ENCODE measurements at regions not wholly inside any gene's neighbourhood (a gene's known extent, or its start where the extent isn't known, plus 50 kb on each side); places are given as distances from the start of the nearest gene placed in this dataset.
"Not testable (repeated sequence)": the region's sequence is repeated elsewhere in the genome, so short reads cannot be mapped to it uniquely, and the experiment has no call there.

DNA sequence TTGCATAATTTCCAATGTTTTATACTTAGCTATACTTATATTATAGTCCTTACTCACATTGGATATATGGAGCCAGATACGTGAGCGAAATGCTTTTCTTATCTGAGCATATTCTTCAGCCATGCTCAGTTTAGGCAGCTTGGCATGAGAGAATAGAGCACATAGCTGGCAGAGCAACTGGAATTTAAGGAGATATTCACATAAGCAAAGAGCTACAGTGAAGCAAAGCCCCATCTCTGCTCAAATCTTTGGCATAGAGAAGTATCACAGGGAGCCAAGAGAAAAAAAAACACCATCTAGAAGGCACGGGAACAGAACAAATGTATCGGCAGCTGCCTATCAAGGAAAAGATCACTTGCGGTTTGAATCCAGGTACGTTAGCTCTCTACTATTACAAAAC is 734.2 kb upstream of the KIF2B start:
- DNase-seq = no peak

DNA sequence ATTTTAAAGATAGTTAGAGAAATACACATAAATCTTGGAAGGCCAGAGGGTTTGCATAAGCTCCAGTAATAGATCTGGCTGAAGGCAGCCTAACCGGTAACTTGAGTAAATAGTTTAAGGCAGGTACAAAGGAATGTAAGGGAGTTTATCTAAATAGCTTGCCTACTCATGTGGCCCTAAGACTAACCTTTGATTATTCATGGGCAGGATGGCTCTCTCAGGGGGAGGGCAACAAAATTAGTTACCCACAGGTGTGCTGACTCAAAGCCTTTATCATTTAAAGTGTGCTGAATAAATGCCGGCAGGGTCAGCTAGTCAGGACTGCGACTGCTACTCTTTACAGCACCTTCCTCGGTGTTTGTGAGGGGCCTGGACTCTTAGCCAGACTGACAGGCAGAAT is 761.3 kb upstream of the KIF2B start:
- no peak for DNase-seq

DNA sequence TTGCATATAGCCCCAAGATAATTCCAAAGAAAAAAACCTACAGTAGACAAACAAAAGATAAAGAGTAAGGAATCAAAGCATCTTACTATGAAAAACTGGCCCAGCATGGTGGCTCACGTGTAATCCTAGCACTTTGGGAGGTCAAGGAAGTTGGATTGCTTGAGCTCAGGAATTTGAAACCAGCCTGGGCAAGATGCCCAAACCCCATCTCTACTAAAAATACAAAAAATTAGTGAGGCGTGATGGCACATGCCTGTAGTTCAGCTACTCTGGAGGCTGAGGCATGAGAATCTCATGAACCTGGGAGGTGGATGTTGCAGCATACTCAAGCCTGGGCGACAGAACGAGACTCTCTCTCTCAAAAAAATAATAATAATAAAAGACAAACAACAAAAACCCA is 764.7 kb upstream of the KIF2B start:
- no peak for DNase-seq

DNA sequence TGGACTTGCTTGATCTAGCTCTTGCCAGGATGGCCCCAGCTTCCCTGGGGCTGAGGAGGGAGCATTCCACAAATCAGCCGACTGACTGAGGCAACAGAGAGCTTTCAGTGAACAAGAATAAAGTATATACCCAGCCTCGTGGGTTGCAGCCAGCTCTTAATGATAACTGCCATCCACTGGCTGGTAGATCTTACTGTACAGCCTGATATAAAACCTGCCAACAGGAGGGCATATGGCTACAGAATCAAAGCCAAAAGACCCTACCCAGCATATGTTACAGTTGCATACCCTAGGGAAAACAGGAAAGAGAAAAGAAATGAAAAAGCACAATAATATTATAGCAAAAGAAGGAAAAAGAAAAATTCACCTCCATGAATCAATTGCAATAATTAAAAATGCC is 775.9 kb upstream of the KIF2B start:
- no peak for DNase-seq

DNA sequence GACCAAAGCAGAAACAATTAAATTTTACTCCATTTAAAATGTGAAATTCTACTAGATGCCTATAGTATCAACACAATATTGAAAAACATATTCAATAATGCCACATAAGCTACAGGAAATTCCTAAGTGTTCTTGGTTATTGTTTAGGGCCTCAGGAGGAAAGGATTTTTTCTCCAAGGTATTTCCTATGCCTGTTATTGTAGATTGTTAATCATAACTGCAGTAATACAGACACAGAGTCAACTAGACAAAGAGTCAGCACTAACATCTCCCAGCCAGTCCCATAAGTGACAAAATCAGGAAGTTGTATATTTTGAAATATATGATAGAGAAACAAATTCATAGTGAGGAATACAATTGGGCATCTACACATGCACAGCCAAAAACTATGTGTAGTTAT is 782.7 kb upstream of the KIF2B start:
- DNase-seq = no peak

DNA sequence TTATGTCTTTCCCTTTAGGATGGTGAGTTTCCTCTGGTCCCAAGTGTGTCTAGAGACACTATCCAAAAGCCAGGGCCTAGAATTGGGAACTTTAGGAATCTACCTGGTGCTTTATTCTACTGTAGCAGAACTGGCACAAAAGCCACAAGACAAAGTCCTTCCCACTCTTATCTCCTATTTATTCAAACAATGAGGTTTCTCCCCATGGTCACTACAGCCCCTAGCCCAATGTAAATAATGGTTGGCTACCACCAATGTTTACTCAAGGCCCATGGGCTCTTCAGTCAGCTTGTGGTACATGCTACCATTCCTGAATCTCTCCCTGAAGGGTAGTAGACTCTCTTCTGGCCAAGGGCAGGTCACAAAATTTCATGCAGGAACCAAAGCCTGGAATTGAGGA is 789.4 kb upstream of the KIF2B start:
- DNase-seq = no peak

DNA sequence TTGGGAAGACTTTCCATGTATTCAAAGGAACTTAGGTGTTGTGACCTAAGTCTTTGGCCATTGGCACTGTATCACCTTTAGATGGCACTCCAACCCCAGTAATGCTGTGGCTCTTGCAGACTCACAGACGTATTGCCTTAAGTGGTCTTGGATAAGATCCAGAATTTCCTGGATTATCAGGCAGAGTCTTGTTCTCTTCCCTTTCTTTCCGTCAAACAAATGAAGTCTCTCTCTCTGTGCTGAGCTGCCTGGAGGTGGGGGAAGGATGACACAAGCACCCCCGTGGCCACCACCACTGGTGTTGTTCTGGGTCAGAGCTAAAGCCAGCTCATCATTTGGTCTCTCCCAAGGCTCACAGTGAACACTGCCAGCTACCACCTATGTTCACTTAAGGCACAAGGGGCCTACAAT is 789.9 kb upstream of the KIF2B start:
- no peak for DNase-seq

DNA sequence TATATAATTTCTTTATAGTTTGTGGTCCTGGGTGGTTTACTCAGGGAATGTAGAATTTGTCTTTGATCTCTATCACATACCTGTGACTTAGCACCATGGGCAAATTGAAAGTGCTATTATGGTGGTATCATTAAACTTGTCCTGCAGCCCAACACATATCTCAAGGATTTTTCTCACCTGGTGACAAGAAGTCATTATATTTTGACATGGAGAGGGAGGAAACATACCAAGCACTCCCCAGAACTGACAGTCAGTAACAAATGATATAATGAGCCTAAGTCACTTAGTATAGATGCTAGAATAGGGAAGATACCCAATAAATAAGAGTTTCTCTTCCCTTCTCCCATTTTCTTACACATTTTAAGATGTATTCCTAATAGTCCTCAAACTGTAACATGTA is 805.5 kb upstream of the KIF2B start:
- DNase-seq = no peak

DNA sequence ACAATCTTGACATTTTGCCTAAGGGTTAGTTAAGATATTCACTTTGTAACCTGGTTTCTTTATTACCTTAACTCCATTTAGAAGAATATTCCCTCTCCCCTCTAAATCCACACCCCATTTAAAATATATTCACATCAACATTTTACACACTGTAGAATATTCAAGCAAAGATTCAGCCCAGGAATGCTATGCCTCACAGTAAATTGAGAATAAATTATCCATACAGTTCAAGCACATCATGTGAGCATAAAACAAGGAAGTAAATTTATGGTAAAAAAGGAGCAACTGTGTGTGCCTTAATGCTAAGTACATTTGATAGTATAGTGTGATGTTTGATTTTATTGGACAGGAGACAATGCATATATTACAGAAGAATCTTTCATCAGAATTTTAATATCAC is 806.6 kb upstream of the KIF2B start:
- no peak for DNase-seq

DNA sequence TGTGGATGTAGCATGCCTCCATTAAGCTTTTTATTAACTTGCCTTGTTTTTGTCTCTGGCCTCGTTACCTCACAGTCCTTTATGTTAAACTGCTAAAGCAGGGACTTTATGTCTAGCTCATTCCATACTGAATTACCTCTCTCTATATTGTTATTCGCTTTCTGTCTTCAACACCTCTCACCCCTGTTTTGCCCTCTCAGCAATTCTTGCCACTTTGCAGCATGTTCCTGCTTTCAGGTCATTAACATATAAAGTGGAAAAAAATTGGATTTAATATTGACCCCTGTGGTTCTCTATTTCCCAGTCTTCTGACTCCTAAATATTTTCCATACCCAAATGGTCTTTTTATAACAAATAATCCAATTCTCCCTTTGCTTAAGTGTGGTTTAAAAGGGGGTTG is 810.4 kb upstream of the KIF2B start:
- DNase-seq = no peak

DNA sequence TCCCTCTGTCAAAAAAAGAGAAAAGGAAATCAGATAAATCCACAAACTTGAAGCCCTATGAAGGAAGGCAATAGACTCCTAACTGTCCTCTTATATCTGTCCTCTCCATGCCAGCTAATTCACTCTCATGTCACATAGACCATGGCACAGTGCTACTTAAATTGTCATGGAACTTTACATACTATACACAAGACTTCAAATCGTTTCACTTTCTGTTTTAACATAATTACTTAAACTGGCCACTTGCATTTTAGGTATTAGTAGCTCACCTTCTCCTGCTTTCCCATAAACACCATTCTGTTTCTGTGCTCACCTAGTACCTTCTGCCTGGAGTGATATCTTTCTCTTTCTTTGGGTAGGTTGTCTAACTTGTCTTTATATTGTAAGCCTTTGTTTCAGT is 816.7 kb upstream of the KIF2B start:
- DNase-seq = no peak

DNA sequence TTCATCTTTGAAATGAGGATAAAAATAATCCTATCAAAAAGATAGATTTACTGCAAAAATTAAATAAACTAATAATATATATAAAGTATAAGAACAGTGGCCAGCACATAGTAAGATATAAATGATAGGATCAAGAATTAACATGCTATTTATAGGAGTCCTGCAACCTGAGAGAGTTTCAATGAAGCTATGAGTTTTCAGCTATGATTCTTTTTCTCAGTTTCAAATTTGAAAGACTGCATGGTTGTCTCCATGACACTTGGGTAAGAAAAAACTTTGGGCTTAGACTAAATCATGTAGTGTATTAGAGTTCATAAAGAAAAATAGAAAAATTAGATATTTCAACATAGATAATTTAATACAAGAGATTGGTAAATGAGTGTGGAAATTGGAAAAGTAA is 817.8 kb upstream of the KIF2B start:
- no peak for DNase-seq

DNA sequence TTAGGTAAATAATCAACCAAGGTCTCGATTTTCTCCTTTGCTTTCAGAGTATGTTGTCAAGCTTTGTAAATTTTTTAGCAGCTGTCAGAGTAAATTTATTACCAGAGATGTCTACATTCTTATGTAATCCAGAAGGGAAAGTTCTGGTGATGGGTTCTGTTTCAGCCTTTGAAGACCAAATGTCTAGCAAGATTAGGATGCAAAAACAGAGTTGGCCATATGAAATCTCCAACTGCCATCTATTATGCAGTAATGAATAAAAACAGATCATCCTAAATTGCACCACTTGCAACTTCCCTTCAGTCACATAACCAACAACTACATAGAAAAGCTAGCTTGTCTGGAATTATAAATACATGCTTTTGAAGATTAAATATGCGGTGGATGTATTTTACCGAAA is 826.8 kb upstream of the KIF2B start:
- no peak for DNase-seq

DNA sequence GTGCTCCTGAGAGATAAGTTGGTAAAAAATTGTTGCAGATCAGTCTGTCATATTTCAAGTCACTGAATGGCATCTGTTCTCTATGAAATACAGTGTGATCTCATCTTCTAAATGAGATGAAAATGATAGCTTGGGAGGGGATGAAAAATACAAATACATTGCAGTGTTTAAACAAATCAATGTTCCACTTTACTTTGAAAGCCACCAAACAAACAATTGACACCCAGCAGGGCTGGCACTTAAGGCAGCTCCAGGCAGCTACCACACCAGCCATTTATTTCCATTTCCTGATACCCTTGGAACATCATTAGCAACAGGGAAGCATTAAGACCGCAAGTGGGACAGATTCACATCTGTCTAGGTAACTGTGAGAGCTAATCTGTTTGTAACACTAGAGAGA is 827.6 kb upstream of the KIF2B start:
- no peak for DNase-seq

DNA sequence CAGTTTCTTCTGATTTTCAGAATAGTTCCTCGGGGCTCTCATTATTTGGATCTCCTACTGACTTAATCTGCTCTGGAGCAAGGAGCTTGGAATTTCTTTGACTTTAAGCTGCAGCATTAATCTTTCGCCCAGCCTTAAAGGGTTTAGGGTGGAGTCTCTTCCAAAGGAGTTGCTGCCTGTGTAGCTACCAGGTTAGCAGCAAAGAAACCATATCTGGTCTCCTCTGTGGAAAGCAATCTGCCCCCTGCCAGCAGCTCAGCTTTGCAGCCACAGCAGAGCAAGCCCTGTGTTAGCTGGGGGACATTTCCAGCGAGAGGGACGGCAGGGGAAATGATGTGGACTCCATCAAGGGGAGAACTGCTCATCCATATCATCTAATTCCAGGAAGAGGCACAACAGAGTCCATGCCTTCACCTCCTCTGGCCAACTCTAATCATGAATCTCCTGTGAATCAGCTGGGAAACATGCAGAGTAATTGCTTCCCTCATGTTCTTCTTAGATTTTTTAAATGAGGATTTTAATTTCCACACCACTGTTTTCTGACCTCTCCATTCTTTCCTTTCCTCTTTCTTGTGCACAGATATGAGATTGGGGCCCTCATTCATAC is 827.6 kb upstream of the CA10 start:
- DNase-seq = no peak

DNA sequence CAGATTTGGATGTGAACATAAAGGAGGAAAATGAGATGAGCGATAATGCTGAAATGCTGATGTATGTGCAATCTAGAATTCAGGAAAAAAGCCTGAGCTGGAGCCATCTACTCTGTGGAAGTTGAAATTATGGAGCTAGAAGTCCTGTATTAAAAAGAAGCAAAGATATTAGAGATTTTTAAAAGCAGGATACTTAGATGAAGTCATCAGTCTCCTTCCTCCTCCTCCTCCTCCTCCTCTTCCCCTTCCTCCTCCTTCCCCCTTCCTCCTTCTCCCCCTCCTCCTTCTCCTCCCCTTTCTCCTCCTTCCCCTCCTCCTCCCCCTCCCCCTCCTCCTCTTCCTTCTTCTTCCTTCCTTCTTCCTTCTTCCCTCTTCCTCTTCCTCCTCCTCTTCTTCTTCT is 823.8 kb upstream of the CA10 start:
- DNase-seq = no peak

DNA sequence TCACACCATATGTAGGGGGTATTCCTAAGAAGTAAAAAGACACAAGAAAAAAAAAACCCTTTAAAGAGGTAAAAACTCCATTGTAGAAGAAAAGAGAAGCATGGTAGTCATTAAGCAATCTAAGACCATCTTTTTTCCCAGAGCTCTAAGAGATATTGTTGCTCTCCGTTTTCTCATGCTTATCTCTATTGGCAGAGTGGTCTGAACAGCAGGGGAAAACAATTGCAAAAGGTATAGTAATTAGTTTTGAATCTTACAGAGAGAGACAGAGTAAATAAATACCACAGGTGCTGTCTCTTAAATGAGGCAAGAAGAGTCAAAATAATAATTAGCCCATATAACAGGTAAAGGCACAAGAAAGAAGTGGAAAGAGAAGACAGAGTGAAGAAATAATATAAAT is 821.4 kb upstream of the CA10 start:
- no peak for DNase-seq

DNA sequence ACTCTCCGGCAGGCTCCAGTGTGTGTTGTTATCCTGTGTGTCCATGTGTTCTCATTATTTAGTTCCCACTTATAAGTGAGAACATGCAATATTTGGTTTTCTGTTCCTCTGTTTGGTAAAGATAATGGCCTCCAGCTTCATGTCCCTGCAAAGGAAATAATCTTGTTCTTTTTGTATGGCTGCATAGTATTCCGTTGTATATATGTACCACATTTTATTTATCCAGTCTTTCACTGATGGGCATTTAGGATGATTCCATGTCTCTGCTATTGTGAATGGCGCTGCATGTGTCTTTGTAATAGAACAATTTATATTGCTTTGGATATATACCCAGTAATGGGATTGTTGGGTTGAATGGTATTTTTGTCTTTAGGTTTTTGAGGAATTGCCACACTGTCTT is 807.3 kb upstream of the CA10 start:
- no peak for DNase-seq

DNA sequence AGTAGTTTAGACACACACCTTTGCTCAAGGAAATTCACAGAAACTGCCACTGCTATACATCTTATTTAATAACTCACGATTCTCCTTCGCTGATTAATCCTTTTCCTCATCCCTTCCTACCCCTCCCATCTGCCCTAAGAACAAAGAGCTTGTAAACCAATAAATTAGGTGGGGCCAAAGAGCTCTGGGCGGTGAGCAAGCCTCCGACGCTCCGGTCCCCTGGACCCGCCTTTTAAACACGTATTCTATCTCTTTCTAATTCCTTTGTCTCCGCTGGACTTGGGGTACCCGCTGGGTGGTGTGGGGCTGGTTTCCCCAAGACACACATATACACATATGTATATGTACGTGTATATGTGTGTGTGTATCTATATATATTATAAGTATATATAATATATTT is 803.2 kb upstream of the CA10 start:
- DNase-seq = not testable (repeated sequence)

DNA sequence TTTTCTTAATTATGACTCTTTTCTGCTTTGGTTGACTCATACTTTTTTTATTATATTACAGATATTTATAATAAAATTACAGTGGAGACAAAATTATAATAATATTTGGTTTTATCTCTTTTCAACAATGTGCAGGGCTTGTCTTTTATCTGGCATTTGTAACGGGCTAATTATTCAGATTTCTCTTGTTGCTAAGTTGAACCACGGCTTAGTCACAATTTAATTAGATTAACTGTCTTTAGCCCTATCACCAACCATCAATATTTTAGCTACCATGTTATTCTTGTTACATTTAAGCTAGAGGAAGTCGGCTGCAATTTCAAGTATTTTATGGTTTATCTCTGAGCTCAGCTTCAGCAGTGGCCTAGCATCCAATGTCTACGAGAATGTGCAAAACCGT is 798.9 kb upstream of the CA10 start:
- DNase-seq = no peak

DNA sequence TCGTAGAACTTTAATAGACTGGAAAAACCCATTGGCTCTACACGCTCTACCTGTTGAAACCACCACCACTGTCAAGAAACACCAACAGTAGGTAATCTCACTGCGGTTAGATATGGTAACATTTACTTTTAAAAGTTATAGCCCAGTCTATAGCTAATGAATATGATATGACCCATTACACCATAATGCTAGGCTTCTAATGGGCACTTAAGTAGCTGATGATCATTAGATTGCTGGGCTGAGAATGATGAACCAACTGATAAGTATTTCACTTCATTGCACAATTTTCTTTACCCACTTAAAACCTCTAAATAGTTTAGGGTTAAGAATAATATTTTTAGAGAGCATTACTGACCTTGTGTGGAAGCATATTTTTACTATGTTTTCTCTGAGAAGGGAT is 788.9 kb upstream of the CA10 start:
- DNase-seq = no peak

DNA sequence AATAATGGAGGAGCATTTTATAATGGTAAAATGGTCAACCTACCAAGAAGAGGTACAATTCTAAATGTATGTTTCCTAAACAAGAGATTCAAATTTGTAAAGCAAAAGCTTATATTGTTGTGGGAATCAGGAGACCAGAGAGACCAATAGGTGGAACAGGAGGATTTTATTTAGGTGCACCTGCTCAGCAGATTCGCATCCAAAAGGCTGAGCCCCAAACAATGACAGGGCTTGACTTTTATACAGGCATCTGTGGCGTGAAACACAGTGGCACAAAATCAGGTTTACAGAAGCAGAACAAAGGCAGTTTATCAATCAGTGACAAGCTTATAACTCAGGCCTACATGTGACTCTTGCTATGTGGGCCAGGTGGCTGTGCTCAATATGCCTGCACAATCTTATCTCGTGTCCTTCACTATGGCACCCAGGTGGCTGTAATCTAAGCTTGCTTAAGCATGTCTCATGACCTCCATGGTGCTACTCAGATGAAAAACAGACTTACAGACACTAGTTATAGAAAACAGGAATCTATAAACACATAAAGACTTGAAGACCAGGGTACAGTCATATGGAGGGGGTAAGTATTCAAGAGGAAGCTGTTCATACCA is 780.2 kb upstream of the CA10 start:
- no peak for DNase-seq

DNA sequence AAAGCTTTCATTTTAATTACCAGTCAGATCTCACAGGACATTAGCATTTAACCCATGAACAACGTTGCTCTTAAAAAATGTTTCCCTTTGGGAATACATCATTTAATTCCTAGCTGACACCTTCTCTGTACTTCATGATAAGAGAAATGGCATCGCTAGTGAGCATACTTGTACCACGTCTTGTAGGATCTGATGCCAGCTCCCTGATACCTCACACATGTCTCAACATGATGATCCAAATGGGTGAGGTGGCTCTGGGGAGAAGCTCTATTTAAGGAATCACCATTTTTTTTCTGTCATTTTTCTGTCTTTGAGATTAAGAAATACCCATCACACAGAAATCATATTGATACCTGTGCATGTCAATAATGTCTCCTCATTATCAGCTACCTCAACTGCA is 772.1 kb upstream of the CA10 start:
- no peak for DNase-seq

DNA sequence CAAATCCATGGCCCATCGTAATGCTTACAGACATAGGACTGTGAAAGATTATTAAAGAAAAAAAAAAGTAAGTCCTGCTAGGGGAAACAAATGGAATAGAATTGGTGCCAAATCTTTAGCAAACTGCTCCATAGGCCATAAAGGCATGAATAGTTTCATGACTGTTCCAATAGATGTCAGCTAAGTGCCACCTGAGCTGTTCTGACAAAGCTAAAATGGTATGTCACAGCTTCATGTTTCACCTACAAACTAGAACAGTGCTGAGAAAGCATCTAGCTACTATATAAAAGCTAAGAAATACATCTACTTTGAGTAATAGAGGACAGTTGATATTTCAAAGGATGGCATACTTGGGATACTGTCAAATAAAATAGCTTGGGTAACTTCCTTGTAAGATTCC is 771.6 kb upstream of the CA10 start:
- no peak for DNase-seq
